OCI-M2 (cell line): ENCODE measurements at regions not wholly inside any gene's neighbourhood (a gene's known extent, or its start where the extent isn't known, plus 50 kb on each side); places are given as distances from the start of the nearest gene placed in this dataset.

Source experiments
- DNase-seq: peaks from one replicate; lab custom pipeline; 2025; ENCODE audit not compliant: unreplicated experiment; lab: John Stamatoyannopoulos, UW

DNA sequence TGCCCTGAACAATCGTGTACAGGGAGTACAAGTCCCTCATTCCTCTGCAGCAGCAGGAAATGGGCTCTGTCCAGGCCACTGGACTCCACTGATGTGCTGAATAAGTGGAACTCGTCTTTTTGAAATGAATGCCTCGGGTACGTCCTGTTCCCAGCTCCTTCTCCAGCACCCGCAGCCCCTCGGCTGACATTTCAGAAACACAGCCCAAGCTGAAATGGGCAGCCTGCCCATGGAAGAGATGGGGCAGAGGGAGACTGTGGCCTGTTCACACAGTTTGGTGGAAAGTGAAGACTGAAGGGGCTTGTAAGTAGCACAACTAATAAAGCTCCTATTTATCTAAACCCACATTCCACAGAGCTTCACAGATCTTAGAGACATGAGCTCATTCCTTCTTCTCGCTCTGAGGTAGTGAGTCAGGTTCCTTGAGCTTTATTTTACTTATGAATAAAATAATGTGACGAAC lies 498.6 kb downstream of the TXNL1 start:
- DNase-seq: no peak

GRCh38 chr18:56139372-56139771 lies 499.0 kb downstream of the TXNL1 start:
- DNase-seq: no peak

DNA sequence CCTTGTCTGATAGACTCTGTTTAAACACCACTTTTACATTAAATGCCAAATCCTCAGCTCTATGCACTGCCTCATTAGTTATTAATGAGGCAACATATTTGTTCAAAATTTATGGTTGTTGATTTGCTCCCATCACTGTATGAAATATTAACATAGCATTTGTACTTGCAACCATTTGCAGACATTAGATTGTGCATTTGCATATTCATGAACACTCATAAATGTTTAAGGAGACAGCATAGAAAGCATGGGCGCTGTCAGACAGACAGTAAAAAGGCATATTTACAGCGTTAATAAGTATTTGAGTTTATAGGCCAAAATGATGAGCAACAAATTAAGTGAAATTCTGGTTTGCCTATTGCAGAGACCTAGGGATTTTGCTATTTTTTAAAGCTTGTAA lies 502.3 kb downstream of the TXNL1 start:
- DNase-seq: no peak

DNA sequence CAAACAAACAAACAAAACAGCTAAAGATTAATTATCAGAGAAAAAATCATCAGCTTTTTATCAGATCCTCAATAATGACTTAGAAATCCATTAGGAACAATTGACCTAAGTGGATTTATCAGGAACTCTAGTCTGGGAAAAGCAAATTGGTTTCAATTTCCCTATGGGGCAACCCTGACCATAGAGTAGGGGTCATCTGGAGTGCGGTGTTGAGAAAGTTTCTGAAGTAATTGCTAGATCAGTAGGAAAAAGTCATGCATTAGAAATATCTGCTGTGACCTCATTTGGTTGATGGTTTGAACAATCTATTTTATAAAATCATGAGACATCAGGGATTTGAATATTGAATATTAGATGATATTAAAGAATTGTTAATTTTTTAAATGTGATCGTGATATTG lies 507.9 kb downstream of the TXNL1 start:
- no peak for DNase-seq

- no peak for DNase-seq
Observed at GRCh38 chr18:56128153-56128791, 510.1 kb downstream of the TXNL1 start.

DNA sequence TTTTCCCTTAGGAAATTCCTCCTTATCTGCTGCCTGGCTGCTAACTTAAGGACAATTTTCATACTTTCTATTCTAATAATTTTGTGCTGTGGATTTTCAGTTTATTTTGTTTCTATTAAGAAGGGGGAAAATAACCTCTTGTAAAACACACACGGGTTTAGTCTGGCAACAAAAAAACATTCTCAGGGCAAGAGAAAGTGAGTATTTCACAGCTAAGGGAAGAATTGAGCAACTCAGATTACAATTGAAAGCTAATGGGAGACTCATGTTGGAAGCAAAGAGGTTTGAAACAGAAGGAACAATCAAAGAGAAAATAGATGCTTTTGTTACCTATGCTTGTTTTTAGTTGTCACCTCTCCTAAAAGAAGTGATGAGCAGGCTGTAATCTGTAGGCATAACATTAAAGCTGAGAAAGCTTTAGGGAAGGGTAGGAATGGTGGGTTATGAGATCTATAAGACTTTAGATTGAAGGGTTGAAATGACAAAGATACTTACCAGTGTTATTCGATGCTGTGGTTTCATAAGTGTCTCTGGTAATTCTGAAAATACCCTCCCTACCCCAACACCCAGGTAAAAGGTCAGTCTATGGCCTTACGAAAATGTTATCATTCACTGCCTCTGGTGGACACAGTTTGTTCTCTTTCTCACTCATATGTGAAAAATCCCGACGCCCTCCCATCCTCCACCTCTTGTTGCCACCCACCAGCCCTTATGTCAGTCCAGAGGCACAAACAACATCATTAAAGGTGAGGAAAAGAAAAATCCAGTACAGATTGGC lies 510.9 kb downstream of the TXNL1 start:
- DNase-seq: no peak

DNA sequence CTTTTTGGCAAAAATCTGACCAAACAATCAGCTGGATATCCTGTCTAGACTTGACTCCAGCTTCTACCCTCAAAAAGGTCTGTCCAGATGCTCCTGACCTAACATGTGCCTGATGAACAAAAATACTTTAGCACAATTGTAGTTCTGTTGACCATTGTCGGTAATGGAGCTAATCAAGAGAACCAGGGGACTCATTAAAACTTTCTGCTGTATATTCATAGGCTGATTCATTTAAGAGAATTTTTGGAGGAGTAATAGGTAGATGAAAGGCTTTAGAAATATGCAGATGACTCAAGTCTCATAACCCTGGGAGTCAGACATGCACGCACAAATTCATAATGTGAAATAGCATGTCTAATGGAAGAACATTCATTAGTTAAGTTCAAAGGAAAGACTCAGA lies 514.2 kb downstream of the TXNL1 start:
- DNase-seq: no peak

- no peak for DNase-seq
Observed at GRCh38 chr18:56121669-56122068, 516.7 kb downstream of the TXNL1 start.

DNA sequence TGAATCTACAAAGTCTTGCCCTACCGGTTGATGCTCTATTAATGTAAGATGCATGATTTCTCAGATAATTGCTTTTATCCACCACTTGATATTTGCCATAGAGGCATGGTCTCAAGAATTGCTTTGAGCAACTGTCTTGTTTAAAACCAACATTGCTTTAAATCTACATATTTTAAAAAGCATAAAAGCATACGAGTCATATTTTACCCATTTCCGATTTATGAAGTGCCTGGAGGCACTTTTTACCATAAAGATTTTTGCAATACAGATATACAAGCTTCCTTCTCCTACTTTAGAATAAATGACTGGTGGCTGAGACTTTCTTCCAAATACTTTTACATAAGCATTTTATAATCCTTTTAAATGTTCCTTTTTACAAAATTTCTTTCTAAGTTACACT lies 517.6 kb downstream of the TXNL1 start:
- DNase-seq: no peak

DNA sequence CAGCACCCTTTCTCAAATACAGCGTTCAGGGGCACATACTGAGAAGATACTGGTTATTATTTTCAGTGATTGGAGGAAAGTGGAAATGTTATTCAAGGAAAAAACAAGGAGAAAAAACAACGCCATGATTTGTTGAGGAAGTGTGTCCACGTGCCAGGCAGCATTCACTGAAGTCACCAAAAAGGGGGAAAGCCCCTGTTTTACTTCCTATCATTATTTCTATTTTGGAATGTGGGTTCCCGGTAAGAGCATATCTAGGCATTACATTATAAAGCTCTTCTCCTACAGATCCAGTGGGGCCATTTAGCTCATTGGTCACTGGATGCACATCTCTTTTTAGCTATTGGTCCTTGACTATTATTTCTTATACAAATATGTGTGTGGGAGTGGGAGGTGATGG lies 518.7 kb downstream of the TXNL1 start:
- no peak for DNase-seq

DNA sequence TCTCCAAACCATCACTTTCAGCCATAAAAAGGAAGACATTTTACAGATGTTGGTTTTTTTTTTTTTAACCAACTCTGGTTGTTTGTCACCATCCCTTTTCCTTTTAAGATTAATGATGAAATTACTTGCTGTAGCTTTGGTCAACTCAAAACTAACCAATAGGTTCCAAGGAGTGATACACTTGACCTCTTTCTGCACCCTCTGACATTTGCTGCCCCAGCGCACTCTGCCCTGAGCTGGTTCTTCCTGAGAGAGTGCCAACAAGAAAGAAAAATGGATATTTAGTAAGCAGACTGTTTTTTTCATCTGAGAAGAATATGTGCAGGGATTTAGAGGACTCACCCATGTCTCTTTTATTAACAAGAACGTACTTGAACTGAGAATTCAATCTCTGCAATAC lies 520.0 kb downstream of the TXNL1 start:
- no peak for DNase-seq

- no peak for DNase-seq
Observed at GRCh38 chr18:56115071-56116015, 523.0 kb downstream of the TXNL1 start.

GRCh38 chr18:56112984-56113383 lies 525.0 kb upstream of the TCF4 start:
- DNase-seq: no peak

GRCh38 chr18:56112013-56112749 lies 524.2 kb upstream of the TCF4 start:
- DNase-seq: no peak

DNA sequence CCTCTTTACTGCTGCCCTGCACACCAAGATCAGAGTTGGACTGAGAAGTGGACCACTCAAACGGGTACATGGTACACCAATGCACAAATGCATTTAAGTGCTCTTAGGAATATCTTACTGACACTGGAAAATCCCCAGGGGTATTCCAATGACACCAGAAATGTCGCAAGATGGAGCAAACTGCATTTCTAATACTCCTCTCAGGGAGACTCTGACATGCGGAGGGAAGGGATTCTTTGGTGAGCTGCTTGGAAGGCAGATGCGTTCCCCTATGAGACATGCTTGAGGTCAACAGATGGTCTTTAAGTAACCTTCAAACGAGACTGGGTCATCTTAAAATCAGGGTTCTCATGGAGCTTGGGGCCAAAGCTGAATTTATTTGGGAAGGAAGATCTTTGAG lies 521.8 kb upstream of the TCF4 start:
- DNase-seq: no peak

DNA sequence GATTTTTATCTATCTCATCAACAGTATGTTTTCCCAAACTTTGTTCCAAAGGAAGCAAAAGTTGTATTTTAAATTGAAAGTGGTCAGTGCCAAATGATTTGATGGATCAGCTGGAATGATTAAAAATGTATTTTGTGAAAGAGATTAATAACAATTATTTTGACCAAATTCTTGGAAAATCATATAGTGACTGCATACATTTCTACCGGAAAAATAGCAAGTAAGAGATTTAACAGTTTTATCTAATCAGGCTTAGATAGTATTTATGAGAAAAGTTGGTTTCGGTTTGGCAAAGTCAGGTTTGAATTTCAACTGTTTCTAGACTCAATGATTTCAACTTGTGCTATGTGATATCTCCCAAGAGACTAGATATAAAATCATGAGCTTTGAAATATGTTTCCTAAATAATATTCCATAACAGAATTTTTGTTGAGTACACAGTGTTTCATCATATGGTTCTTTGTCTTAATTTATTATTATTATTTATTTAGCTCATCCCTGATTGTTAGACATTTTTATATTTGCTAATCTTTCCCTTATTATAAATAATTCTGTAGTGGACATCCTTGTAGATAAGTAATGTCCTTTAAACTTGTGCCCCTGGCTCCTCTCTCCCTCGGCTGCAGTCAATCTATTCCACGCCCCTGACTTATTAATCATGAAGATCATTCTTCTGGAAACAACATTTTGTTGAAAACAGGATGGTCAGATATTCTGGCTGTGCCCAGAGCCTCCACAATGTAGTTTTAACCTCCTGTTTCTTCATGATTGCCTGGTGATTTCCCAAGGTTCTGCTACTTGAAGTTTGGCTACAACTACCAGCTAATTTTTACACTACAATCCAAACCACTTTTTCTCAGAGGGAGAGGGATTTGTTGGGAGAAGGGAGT lies 520.7 kb upstream of the TCF4 start:
- no peak for DNase-seq

DNA sequence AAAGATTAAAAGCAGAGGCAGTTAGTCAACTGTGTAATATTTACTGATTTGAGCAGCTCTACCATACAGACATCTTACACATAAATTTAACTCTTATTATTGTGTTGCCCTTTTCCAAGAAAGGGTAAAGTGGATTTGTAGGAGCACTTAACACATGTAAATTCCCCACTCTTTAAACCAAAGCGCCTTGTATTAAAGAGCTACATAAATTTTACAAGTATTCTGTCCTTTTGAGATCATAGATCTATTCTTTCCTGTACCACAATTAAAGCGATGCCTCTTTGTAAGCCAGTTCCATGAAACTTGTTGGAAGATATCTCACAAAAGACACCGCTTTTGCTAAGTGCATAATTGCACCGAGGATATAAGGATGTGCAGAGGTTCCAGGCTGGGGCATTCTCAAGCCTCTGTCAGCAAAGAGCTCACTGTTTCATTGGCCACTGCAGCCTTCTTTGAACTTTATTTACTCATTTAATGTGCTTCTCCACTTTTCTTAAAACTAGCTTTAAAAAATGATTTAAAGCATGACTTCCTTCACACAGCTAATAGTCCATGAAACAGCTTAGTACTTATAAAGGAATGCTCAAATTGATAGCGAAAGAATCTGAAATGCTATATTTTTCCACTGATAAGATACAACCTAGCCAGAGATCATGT lies 520.0 kb upstream of the TCF4 start:
- no peak for DNase-seq

DNA sequence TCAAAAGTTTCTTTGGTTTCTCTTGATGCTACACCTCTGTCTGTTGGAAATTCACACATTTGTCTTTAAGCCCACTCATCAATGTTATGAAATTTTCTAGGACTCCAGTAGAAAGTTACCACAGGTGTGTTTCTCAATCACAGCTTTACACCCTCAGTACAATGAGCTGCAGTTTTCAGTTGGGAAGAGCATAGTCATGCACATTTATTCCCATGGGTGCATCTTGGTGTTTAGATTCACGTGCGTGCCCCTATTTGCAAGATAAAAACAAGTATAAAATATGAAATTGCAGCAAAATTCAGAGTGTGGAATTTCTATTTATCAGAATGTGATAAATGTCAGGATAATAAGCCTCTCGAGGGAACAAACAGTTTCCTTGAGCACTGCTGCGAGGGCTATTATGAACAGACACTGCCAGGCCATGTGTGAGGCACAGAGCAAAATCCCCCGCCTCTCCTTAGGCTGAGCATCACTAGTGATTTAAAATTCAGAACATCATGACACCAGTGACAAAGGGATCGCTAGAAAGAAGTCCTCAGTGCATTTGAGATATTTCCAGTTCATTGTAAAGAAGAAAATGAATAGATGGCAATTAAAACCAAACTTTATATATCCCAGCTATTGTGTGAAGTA lies 512.2 kb upstream of the TCF4 start:
- no peak for DNase-seq

GRCh38 chr18:56097621-56098020 lies 509.6 kb upstream of the TCF4 start:
- DNase-seq: no peak
